Skeletal muscle satellite cell (primary cell): ENCODE measurements at regions not wholly inside any gene's neighbourhood (a gene's known extent, or its start where the extent isn't known, plus 50 kb on each side); places are given as distances from the start of the nearest gene placed in this dataset.

Experiments used
- H3K27me3 ChIP-seq: 2 replicates; pipeline ENCODE4 v1.7.0; 2013; ENCODE audit warnings: low read length; ENCODE audit not compliant: control insufficient read depth, insufficient read depth
- H3K36me3 ChIP-seq: 2 replicates; pipeline ENCODE4 v1.7.0; 2013; ENCODE audit warnings: mild to moderate bottlenecking, control low read depth, low read length; ENCODE audit not compliant: insufficient read depth
- H3K4me1 ChIP-seq: 2 replicates; pipeline ENCODE4 v1.7.0; 2013; ENCODE audit warnings: low read length; ENCODE audit not compliant: control insufficient read depth, insufficient read depth
- H3K4me2 ChIP-seq: 2 replicates; pipeline ENCODE4 v1.7.0; 2013; ENCODE audit warnings: mild to moderate bottlenecking, low read length
- H3K4me3 ChIP-seq: 2 replicates; pipeline ENCODE4 v1.7.0; 2013; ENCODE audit warnings: low read length
- H3K9ac ChIP-seq: 2 replicates; pipeline ENCODE4 v1.7.0; 2013; ENCODE audit warnings: mild to moderate bottlenecking, low read depth, low read length, moderate library complexity
- H3K9me3 ChIP-seq: replicated peaks from 2 replicates; pipeline ENCODE4 v1.7.0; 2013; ENCODE audit warnings: mild to moderate bottlenecking, control low read depth, low read length

DNA sequence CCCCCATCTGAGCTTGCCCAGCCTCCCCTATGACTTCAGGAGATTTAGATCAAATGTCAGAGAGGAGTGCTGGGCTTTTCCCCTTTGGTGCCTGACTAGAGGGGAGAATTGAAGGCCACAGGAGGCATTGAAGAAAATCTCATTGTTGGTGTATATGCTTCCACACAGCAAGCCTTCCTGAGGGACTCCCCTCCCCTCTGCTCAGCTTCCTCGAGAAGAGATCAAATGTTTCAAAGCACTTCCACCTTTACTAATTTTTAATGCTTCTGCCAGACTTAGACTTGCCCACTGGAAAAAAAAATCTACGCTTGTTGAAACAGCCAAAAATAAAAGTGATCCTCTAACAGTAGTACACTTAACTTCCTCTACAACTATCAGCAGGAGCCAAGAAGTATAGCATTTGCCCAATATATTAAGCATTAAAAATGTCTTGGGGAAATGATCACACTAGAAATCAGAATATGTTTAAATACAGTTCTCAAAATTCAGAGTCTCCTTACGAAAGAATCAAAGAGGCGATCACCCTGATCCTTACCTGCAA, 79.3 kb downstream of the FZD1 start:
- no peak overlapping the region for H3K4me2 ChIP-seq

DNA sequence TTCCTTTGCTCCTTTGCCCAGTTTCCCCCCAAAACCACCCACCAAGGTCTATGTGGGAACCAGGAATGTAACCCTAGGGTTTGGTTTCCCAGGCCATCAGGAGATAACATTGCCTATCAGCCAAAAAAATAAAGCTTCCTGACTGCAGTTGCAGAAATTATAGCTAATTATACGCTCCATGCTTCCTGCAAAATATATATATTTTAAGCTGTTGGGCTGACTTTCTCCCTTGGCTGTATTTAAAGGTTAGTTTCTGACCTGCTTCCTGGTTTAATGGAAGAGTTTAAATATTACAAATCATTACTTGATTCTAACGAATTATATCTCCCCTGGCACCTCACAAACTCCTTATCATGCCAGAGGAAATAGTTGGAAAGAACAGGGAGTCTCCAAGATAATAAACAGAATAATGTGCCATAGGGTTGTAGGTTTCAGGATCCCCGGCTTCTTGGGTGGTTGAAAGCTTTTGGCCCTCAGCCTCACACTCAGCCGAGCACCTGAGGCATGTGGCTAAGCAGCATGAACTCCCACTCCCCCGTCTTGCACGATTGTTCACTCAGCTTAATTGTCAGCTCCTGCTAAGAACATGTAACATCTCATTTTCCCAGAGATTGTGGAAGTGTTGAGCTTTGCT, 79.9 kb downstream of the FZD1 start:
- no peaks in the 10 kb centered on the region for H3K36me3 ChIP-seq
- H3K4me1 ChIP-seq, result no peaks in the 10 kb centered on the region
- no peak overlapping the region for H3K4me3 ChIP-seq
- peaks cover 34% of the 10 kb centered on the region for H3K27me3 ChIP-seq
- H3K9me3 ChIP-seq, result no peaks in the 10 kb centered on the region
- H3K9ac ChIP-seq, result no peak overlapping the region
- no peak overlapping the region for H3K4me2 ChIP-seq

More for the DNA sequence above, 79.3 kb downstream of the FZD1 start:
- H3K27me3 ChIP-seq, result peaks cover 34% of the 10 kb centered on the region
- no peaks in the 10 kb centered on the region for H3K36me3 ChIP-seq
- no peaks in the 10 kb centered on the region for H3K9me3 ChIP-seq
- no peak overlapping the region for H3K4me3 ChIP-seq
- H3K4me1 ChIP-seq, result no peaks in the 10 kb centered on the region
- H3K9ac ChIP-seq, result no peak overlapping the region

DNA sequence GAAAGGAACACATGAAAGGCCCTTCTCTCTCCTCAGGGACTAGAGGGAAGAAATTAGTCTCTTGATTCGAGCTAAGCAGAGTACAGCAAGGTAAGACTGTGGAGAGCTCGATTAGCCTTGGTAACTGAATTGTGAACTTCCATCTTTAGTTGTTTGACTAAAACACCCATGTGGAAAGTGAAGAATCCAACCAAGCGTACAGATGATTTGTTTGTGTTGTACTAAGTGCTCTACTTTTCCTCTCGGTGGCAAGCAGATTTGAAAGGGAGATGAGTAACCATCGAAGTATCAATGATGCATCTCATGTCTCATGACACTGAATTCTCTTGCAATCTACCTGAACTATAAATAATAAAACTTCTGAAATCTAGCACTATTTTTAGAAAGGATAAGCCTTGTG, 80.7 kb downstream of the FZD1 start:
- no peak overlapping the region for H3K4me2 ChIP-seq
- no peak overlapping the region for H3K9ac ChIP-seq
- H3K9me3 ChIP-seq, result no peaks in the 10 kb centered on the region
- H3K27me3 ChIP-seq, result peaks cover 31% of the 10 kb centered on the region
- no peaks in the 10 kb centered on the region for H3K4me1 ChIP-seq
- no peak overlapping the region for H3K4me3 ChIP-seq
- no peaks in the 10 kb centered on the region for H3K36me3 ChIP-seq

DNA sequence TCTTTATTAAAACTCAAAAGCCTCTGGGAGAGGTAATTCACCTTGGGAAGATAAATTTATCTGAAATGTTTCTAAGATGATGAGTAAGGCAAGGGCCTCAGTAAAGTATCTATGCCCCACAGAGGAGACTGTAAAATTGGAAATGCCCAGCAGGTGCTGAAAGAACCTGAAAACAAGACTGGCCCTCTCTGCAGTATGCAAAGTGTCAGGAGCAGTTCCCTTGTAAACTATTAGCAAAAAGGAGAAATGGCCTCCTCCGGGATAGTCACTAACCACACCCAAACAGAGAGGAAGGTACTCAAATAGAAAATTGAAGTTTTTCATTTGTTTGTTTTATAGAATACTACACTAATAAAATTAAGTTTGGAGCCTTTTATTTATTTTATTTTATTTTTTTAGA, 81.2 kb downstream of the FZD1 start:
- no peak overlapping the region for H3K9ac ChIP-seq
- no peak overlapping the region for H3K4me2 ChIP-seq
- no peaks in the 10 kb centered on the region for H3K9me3 ChIP-seq
- no peaks in the 10 kb centered on the region for H3K36me3 ChIP-seq
- no peak overlapping the region for H3K4me3 ChIP-seq
- H3K4me1 ChIP-seq, result no peaks in the 10 kb centered on the region
- peaks cover 28% of the 10 kb centered on the region for H3K27me3 ChIP-seq

DNA sequence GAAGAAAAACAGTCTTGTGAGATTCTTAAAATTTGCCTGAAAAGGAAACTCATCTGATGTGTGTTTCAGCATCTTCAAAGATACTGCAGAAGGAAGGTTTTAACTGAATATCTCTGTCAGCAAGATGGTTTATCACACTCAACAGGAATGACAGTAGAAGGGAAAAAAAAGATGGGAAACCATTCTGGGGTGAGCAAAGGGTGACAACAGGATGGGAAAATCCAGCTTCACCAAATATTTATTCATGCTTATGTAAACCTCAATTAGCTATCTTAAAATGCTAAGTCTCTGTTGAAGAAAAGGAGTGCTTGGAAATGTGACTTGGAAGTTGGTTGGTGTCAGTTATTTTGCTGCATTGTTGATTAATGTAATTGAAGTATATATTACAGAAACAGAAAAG, 82.2 kb downstream of the FZD1 start:
- no peak overlapping the region for H3K4me3 ChIP-seq
- peaks cover 4% of the 10 kb centered on the region for H3K4me1 ChIP-seq
- H3K9ac ChIP-seq, result no peak overlapping the region
- peaks cover 24% of the 10 kb centered on the region for H3K27me3 ChIP-seq
- no peaks in the 10 kb centered on the region for H3K9me3 ChIP-seq
- no peaks in the 10 kb centered on the region for H3K36me3 ChIP-seq
- no peak overlapping the region for H3K4me2 ChIP-seq

DNA sequence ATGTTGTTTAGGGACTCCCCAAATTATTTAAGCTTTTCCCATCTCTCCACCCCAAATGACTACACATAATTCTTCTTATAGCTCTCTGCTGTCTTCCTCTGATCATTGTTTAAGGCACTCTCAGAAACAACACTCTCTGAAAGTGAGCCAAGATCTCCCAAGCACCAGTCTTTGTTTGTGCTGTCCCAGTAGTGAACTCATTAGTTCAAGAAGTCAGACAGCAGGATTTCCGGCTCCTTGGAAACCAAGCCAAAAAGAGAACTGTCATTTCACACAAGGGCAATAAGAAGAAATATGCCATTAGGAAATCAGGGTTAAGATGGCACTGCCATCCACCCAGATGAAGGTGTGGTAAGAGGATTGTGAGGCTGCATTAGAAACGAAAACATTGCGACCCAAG, 83.1 kb downstream of the FZD1 start:
- Histone ChIP-seq H3K4me2 (no peak overlapping the region), H3K4me3 (no peak overlapping the region), H3K36me3 (no peaks in the 10 kb centered on the region), H3K9ac (no peak overlapping the region), H3K27me3 (peaks cover 17% of the 10 kb centered on the region), H3K4me1 (peaks cover 8% of the 10 kb centered on the region), H3K9me3 (no peaks in the 10 kb centered on the region)

DNA sequence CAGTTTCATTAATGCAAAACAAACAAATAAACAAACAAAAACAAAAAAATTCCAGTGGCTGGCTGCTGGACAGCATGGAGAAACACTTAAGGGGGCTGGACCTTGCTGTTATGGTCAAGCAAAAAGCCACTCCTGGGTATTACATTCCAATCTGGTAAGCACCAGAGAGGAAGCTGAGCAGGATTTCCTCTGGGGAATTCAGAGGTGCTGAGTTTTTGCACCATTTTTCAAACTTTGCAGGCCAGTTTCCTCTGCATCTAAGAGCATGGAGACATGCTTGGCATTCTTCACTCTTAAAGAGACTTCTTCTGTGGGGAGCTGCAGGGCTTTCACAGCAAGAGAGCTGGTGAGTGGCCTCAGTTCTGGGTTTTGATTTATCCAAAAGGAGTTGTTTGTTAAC, 84.5 kb downstream of the FZD1 start:
- H3K9ac ChIP-seq, result no peak overlapping the region

DNA sequence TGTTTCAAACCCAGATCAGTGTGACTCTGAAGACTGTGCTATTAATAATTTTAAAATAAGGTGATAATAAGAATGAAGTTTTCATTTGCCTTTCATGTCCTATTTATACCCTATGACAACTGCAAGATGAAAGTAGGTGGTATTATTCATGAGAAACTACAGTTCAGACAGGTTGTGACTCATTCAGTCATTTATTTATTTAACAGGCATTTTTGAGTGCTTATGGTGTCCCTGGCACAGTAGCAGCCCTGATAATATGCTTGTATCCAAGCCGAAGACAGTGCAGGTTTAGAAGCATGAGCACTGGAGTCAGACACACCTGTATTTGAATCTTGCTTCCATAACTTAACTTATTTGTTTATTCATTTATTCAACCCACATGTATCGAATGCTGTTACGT, 87.1 kb downstream of the FZD1 start:
- H3K9me3 ChIP-seq, result no peaks in the 10 kb centered on the region
- no peak overlapping the region for H3K4me2 ChIP-seq
- H3K4me3 ChIP-seq, result no peak overlapping the region
- peaks cover 6% of the 10 kb centered on the region for H3K27me3 ChIP-seq
- no peaks in the 10 kb centered on the region for H3K36me3 ChIP-seq
- peaks cover 8% of the 10 kb centered on the region for H3K4me1 ChIP-seq
- no peak overlapping the region for H3K9ac ChIP-seq

More for the DNA sequence above, 84.5 kb downstream of the FZD1 start:
- Histone ChIP-seq H3K9me3 (no peaks in the 10 kb centered on the region), H3K36me3 (no peaks in the 10 kb centered on the region), H3K4me1 (peaks cover 8% of the 10 kb centered on the region), H3K4me2 (no peak overlapping the region), H3K4me3 (no peak overlapping the region), H3K27me3 (peaks cover 3% of the 10 kb centered on the region)

DNA sequence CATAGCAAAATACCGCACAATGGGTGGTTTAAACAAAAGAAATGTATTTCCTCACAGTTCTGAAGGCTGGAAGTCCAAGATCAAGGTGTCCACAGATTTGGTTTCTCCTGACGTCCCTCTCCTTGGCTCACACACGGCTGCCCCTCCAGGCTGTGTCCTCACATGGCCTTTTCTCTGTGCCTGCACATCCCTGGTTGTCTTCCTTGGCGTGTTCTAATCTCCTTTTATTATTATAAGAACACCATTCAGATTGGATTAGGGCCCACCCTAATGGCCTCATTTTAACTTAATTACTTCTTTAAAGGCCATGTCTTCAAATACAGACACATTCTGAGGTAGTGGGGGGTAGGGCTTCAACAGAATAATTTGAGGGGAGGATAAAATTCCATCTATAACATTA, 87.9 kb downstream of the FZD1 start:
- no peak overlapping the region for H3K9ac ChIP-seq
- peaks cover 8% of the 10 kb centered on the region for H3K4me1 ChIP-seq
- no peak overlapping the region for H3K4me2 ChIP-seq
- peaks cover 6% of the 10 kb centered on the region for H3K27me3 ChIP-seq
- H3K9me3 ChIP-seq, result no peaks in the 10 kb centered on the region
- H3K4me3 ChIP-seq, result no peak overlapping the region
- H3K36me3 ChIP-seq, result no peaks in the 10 kb centered on the region

DNA sequence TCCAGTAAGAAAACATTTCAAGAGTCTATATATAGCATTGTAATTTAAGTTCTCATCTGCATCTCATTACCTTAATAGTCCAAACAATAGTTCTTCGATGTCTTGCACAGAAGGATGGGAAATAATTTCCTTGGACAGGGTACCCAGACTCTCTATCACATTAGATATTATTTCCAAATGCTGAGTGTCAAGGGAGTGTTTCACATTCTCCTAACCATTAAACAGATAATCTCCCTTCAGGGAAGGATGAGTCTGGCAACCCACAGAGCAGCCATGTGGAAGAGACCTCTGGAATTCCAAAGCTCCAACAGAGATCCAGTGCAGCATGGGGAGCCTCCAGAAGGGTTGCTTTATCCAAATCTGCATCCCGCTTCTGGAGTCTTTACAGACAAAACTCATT, 89.6 kb downstream of the FZD1 start:
- Histone ChIP-seq H3K9ac (no peak overlapping the region), H3K4me1 (peaks cover 8% of the 10 kb centered on the region), H3K27me3 (peaks cover 6% of the 10 kb centered on the region), H3K4me2 (no peak overlapping the region), H3K9me3 (no peaks in the 10 kb centered on the region), H3K4me3 (no peak overlapping the region), H3K36me3 (no peaks in the 10 kb centered on the region)

DNA sequence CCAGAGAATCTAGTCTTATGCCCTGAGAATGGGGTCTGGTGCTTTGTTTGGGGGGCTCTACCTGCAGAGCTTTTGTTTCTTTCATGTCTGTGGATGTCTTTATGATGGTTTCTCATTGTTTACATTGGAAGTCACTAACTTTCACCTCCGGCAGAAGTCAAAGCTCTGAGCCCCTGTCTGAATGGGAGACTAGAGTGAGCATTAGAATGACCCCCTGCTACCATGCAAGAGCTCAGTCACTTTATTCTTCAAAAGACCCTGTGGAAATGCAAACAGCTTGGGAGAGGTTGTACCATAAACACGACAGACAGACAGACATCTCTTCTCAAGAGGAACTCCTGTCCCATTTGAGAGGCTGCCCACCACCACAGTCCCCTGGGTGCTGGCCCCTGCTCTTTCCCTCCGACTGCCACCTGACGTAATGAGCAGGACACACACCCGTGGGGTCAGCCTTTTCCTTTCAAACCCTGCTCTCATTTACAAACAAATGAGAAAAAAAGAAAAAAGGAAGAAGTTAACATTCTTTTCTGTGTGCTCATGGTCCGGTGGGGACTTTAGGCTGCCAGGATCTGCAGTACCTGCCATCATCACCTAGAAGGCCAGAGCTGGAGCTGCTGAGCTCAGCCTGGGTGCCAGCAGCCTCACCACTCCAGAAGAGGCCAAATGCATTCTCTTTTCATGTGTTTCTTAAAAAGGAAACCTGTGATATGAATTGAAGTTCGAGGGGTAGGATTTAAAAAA, 91.6 kb downstream of the FZD1 start:
- Histone ChIP-seq H3K36me3 (no peaks in the 10 kb centered on the region), H3K4me1 (peaks cover 8% of the 10 kb centered on the region), H3K4me3 (no peak overlapping the region), H3K9me3 (no peaks in the 10 kb centered on the region), H3K27me3 (peaks cover 6% of the 10 kb centered on the region), H3K4me2 (no peak overlapping the region), H3K9ac (no peak overlapping the region)

DNA sequence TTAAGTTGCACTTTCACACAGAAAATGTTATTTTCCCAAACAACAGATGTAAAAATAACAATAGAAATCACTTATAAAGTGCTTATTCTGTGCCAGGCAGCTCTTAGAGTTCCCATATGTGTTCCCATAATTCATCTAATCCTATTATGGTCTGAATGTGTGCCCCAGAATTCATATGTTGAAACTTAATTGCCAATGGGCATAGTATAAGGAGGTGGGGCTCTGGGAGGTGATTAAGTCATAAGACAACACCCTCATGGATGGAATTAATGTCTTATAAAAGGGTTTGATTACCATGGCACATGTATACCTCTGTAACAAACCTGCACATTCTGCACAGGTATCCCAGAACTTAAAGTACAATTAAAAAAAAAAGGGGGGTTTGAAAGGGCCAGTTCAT, 92.7 kb downstream of the FZD1 start:
- Histone ChIP-seq H3K36me3 (no peaks in the 10 kb centered on the region), H3K4me2 (no peak overlapping the region), H3K27me3 (peaks cover 6% of the 10 kb centered on the region), H3K4me1 (no peaks in the 10 kb centered on the region), H3K9me3 (no peaks in the 10 kb centered on the region), H3K9ac (no peak overlapping the region), H3K4me3 (no peak overlapping the region)
